ENCODE measurements at regions not wholly inside any gene's neighbourhood (a gene's known extent, or its start where the extent isn't known, plus 50 kb on each side); places are given as distances from the start of the nearest gene placed in this dataset.

DNA sequence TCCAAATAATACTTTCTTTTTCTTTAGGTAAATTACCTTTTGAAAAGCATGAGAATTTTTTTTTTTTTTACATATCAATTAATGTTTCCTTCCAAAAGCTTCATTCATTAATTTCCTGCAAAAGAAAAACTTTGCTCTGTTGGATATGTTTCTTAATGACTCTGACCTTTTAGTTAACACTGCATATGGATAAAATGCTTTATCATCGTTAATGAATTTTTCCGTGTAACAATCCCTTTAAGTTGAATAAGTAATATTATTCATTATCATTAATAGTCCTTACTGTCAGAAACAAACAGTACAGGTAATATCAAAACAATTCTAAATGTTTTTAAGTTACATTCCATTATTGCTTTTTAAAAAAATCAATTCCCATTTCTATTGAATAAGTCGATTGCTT is 345.1 kb downstream of the SAMD5 start:
- H3K4me3 ChIP-seq (ENCODE audit: low read depth, low read length): no peak overlapping the region
- TF ChIP-seq, protein P1, sequence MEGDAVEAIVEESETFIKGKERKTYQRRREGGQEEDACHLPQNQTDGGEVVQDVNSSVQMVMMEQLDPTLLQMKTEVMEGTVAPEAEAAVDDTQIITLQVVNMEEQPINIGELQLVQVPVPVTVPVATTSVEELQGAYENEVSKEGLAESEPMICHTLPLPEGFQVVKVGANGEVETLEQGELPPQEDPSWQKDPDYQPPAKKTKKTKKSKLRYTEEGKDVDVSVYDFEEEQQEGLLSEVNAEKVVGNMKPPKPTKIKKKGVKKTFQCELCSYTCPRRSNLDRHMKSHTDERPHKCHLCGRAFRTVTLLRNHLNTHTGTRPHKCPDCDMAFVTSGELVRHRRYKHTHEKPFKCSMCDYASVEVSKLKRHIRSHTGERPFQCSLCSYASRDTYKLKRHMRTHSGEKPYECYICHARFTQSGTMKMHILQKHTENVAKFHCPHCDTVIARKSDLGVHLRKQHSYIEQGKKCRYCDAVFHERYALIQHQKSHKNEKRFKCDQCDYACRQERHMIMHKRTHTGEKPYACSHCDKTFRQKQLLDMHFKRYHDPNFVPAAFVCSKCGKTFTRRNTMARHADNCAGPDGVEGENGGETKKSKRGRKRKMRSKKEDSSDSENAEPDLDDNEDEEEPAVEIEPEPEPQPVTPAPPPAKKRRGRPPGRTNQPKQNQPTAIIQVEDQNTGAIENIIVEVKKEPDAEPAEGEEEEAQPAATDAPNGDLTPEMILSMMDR (IDR thresholded peaks at IDR 0.05; ENCODE audit: low read depth, low read length): no peak

GRCh38 chr6:147855803-147856482 is 347.5 kb downstream of the SAMD5 start:
- TF ChIP-seq, protein P1 (IDR thresholded peaks at IDR 0.05; ENCODE audit: low read depth, low read length): no peak
- no peak overlapping the region for H3K4me3 ChIP-seq (ENCODE audit: low read depth, low read length)

- TF ChIP-seq, protein P1 (IDR thresholded peaks at IDR 0.05; ENCODE audit: low read depth, low read length): no peak
- no peak overlapping the region for H3K4me3 ChIP-seq (ENCODE audit: low read depth, low read length)
Measured at GRCh38 chr6:147856687-147857086, 348.2 kb downstream of the SAMD5 start.

DNA sequence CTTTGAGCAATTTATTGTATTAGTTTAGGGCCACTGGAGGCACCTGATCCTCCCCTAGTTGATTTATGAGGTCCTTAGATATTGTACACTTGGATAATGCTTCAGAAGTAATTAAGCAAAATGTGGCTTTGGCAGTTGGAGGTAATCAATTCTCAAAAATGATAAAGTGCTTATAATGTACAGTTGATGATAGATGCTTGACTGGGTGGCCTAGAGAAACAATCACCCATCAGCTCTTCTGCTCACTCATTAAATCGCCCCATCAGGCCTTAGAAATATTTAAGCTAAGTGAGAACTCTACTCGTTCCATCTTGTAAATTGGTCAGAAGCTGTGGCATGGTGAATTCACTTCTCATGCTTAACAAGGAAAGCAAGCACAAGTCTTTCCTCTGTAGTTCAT is 349.9 kb downstream of the SAMD5 start:
- TF ChIP-seq, protein P1 (IDR thresholded peaks at IDR 0.05; ENCODE audit: low read depth, low read length): no peak
- no peak overlapping the region for H3K4me3 ChIP-seq (ENCODE audit: low read depth, low read length)

DNA sequence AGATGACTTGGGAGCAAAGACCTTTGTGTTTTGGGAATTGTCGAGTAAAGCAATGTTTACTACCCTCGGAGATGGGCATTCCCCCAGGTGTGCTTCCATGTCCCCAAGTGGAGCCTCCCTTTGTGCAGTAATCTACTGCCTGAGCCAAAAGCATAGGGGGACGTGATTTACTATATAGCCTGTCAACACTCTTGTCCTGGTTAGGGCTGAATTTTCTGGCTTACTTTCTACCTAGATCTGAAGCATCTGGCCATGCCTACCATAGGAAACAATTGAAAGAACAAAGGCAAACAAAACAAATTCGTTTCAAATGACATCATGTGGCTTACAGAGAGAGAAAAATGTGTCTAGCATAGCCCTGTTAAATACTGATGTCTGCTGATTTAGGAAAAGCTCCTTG is 350.6 kb downstream of the SAMD5 start:
- no peak overlapping the region for H3K4me3 ChIP-seq (ENCODE audit: low read depth, low read length)
- TF ChIP-seq, protein P1 (IDR thresholded peaks at IDR 0.05; ENCODE audit: low read depth, low read length): no peak

DNA sequence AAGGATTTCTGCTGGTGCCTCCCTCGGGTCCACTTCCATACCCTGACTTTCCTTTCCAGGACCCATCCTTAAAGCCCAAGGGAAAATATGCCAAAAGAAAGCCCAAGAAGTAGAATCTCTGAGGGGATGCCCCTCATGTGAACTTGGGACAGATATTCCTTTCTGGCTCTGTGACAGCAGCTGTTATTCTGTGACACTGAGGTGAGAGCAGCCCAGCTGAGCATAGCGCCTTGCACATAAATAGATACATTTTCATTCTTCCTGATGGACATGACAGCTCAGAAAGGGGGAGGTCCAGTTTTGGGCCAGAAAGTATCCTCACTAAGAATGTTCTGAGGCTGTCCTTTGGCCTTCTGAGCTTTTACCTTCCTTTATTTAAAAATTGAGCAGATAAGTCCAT is 353.2 kb downstream of the SAMD5 start:
- no peak overlapping the region for H3K4me3 ChIP-seq (ENCODE audit: low read depth, low read length)
- TF ChIP-seq, protein P1 (IDR thresholded peaks at IDR 0.05; ENCODE audit: low read depth, low read length): no peak

DNA sequence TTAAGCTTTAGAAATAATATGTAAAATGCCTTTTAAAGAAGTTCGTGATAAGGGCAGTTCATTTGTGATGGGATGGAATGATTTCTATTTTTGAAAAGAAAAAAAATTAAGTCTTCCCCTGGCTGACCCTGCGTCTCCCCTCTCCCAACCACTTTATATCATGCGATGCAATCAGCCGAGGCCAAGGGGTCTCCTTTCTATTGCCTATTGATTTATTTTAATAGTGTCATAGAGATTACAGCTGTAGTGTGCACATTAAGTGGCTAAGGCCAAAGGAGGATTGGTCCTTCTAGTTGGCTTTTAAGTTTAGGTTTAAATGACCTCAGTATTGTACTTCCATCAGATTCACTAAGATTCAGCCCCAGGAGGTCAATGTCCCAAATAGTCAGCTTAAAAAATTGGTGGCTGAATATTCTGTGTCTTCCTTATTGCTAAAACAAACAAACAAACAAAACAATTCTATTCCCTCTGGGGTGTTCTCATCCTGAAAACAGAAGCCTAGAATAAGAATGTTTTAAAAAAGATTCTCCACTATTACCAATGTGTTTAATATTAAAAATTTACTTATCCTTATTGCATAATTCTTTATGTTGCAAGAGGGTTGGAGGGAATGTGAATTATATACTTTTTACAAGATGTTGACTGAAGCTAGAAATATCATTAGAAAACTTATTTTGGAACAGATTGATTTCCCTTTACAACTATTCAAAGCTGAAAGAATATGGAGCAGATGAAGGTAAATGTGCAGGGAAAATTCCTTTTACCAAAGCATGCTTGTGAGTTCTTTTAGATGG is 359.1 kb downstream of the SAMD5 start:
- TF ChIP-seq, protein P1 (IDR thresholded peaks at IDR 0.05; ENCODE audit: low read depth, low read length): no peak
- H3K4me3 ChIP-seq (ENCODE audit: low read depth, low read length): no peak overlapping the region

Data from WI38 (cell line).